ENCODE measurements at regions not wholly inside any gene's neighbourhood (a gene's known extent, or its start where the extent isn't known, plus 50 kb on each side); places are given as distances from the start of the nearest gene placed in this dataset.

GRCh38 chr16:16910666-16911065 is 531.7 kb downstream of the NPIPA7 start:
- in situ Hi-C loops (cut with HindIII; ENCODE audit: low sequenced_read_pairs), result no loop called here
- no peak for TF ChIP-seq CTCF (IDR thresholded peaks at IDR 0.05; ENCODE audit: low read depth, low read length)
- no peak overlapping the region for H3K4me3 ChIP-seq (ENCODE audit: low read depth, low read length)
- DNase-seq (ENCODE audit: low read depth, low spot score), result no peak

GRCh38 chr16:16915771-16916170 is 536.8 kb downstream of the NPIPA7 start:
- in situ Hi-C loops (cut with HindIII; ENCODE audit: low sequenced_read_pairs), result no loop called here
- DNase-seq (ENCODE audit: low read depth, low spot score), result no peak
- no peak overlapping the region for H3K4me3 ChIP-seq (ENCODE audit: low read depth, low read length)
- no peak for TF ChIP-seq CTCF (IDR thresholded peaks at IDR 0.05; ENCODE audit: low read depth, low read length)

- in situ Hi-C loops (cut with HindIII; ENCODE audit: low sequenced_read_pairs), result no loop called here
- H3K4me3 ChIP-seq (ENCODE audit: low read depth, low read length), result no peak overlapping the region
- no peak for DNase-seq (ENCODE audit: low read depth, low spot score)
- no peak for TF ChIP-seq CTCF (IDR thresholded peaks at IDR 0.05; ENCODE audit: low read depth, low read length)
Observed at GRCh38 chr16:16917191-16917785, 538.3 kb downstream of the NPIPA7 start.

GRCh38 chr16:16923479-16923878 is 544.5 kb downstream of the NPIPA7 start:
- no peak overlapping the region for H3K4me3 ChIP-seq (ENCODE audit: low read depth, low read length)
- in situ Hi-C loops (cut with HindIII; ENCODE audit: low sequenced_read_pairs), result no loop called here
- TF ChIP-seq CTCF (IDR thresholded peaks at IDR 0.05; ENCODE audit: low read depth, low read length), result no peak
- DNase-seq (ENCODE audit: low read depth, low spot score), result no peak

- no peak for DNase-seq (ENCODE audit: low read depth, low spot score)
- TF ChIP-seq CTCF (IDR thresholded peaks at IDR 0.05; ENCODE audit: low read depth, low read length), result no peak
- no peak overlapping the region for H3K4me3 ChIP-seq (ENCODE audit: low read depth, low read length)
- in situ Hi-C loops (cut with HindIII; ENCODE audit: low sequenced_read_pairs), result no loop called here
Observed at GRCh38 chr16:16924613-16925012, 545.7 kb downstream of the NPIPA7 start.

- DNase-seq (ENCODE audit: low read depth, low spot score), result no peak
- in situ Hi-C loops (cut with HindIII; ENCODE audit: low sequenced_read_pairs), result no loop called here
- TF ChIP-seq CTCF (IDR thresholded peaks at IDR 0.05; ENCODE audit: low read depth, low read length), result no peak
- no peak overlapping the region for H3K4me3 ChIP-seq (ENCODE audit: low read depth, low read length)
Observed at GRCh38 chr16:16925432-16925831, 545.3 kb downstream of the XYLT1 start.

Measured in astrocyte of the spinal cord (primary cell).